ENCODE measurements at regions not wholly inside any gene's neighbourhood (a gene's known extent, or its start where the extent isn't known, plus 50 kb on each side); places are given as distances from the start of the nearest gene placed in this dataset.

DNA sequence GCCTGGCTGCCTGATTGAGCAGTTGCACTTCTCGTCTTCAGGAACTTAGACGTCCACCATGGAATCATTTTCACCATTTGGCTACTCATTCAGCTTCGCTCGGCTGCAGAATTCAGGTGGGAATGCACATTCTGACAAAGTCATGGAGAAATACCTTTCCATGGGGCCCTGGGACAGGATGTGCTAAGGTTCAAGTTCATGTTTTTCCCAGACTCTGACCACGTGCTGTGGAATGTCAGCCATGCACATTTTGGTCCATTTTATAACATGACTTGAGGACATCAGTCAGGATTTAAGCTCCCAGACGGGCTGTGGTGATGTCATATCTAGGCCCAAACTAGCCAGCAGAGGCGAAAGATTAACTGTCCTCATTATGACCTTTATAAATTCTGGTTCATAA lies 205.3 kb downstream of the TBXT start:
- TF ChIP-seq, protein P1, sequence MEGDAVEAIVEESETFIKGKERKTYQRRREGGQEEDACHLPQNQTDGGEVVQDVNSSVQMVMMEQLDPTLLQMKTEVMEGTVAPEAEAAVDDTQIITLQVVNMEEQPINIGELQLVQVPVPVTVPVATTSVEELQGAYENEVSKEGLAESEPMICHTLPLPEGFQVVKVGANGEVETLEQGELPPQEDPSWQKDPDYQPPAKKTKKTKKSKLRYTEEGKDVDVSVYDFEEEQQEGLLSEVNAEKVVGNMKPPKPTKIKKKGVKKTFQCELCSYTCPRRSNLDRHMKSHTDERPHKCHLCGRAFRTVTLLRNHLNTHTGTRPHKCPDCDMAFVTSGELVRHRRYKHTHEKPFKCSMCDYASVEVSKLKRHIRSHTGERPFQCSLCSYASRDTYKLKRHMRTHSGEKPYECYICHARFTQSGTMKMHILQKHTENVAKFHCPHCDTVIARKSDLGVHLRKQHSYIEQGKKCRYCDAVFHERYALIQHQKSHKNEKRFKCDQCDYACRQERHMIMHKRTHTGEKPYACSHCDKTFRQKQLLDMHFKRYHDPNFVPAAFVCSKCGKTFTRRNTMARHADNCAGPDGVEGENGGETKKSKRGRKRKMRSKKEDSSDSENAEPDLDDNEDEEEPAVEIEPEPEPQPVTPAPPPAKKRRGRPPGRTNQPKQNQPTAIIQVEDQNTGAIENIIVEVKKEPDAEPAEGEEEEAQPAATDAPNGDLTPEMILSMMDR (IDR thresholded peaks at IDR 0.05), result no peak
- no peaks in the 10 kb centered on the region for H3K79me2 ChIP-seq
- no peaks in the 10 kb centered on the region for H3K4me1 ChIP-seq
- no peak overlapping the region for H3K4me2 ChIP-seq (ENCODE audit: low read length)
- H2AFZ ChIP-seq, result no peak overlapping the region
- H3K27ac ChIP-seq, result no peak overlapping the region
- H3K9me3 ChIP-seq (ENCODE audit: control insufficient read depth, low read length), result no peaks in the 10 kb centered on the region
- H3K9ac ChIP-seq, result no peak overlapping the region
- H3K4me3 ChIP-seq (ENCODE audit: low read depth, low read length), result no peak overlapping the region
- no peaks in the 10 kb centered on the region for H3K36me3 ChIP-seq (ENCODE audit: control insufficient read depth, insufficient read depth, low read length)
- no peaks in the 10 kb centered on the region for H3K27me3 ChIP-seq (ENCODE audit: control insufficient read depth, insufficient read depth, low read length)

DNA sequence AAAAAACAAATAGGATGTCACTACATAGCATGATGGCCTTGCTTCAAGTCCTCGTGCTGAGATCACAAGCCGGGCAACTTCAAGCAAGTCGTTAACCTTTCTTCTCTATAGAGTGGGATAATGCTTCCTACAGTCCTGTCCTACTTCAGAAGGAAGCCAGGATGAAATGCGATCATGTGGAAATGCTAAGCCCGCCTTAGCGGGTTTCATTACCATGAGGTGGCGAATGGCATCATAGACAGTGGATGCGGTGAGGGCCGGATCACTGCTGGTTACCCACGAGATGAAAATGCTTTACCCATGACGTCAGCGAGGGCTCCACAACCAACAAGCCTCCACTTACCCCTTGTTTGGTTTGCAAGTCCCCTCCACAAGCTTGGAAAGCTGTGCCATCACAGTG lies 206.4 kb downstream of the TBXT start:
- no peaks in the 10 kb centered on the region for H3K79me2 ChIP-seq
- H2AFZ ChIP-seq, result no peak overlapping the region
- no peaks in the 10 kb centered on the region for H3K27me3 ChIP-seq (ENCODE audit: control insufficient read depth, insufficient read depth, low read length)
- no peaks in the 10 kb centered on the region for H3K9me3 ChIP-seq (ENCODE audit: control insufficient read depth, low read length)
- H3K4me2 ChIP-seq (ENCODE audit: low read length), result no peak overlapping the region
- no peaks in the 10 kb centered on the region for H3K4me1 ChIP-seq
- H3K4me3 ChIP-seq (ENCODE audit: low read depth, low read length), result no peak overlapping the region
- TF ChIP-seq, protein P1 (IDR thresholded peaks at IDR 0.05), result no peak
- H3K27ac ChIP-seq, result no peak overlapping the region
- no peak overlapping the region for H3K9ac ChIP-seq
- no peaks in the 10 kb centered on the region for H3K36me3 ChIP-seq (ENCODE audit: control insufficient read depth, insufficient read depth, low read length)

DNA sequence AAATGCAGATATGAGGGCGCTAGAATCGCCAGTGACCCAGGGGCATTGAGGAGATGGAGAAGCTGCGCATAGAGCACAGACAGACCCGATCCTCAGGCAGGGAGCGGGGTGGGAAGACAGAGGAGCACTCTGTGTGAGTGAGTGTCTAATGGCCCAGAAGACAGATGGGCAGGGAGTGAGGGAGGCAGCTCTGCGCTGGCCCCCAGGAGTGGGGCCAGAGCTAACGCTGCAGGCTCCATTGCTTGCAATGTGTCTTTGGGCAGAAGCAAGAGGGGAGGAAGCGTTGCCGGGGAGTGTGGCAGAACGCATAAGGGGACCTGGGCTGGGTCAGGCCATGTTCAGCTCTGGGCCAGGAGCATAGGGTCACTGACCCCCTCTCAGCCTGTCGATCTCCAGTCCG lies 207.0 kb downstream of the TBXT start:
- no peak overlapping the region for H3K27ac ChIP-seq
- H3K27me3 ChIP-seq (ENCODE audit: control insufficient read depth, insufficient read depth, low read length), result no peaks in the 10 kb centered on the region
- H3K9me3 ChIP-seq (ENCODE audit: control insufficient read depth, low read length), result no peaks in the 10 kb centered on the region
- no peak overlapping the region for H3K9ac ChIP-seq
- no peak overlapping the region for H3K4me3 ChIP-seq (ENCODE audit: low read depth, low read length)
- H3K36me3 ChIP-seq (ENCODE audit: control insufficient read depth, insufficient read depth, low read length), result no peaks in the 10 kb centered on the region
- H3K4me1 ChIP-seq, result no peaks in the 10 kb centered on the region
- TF ChIP-seq, protein P1 (IDR thresholded peaks at IDR 0.05), result no peak
- H2AFZ ChIP-seq, result no peak overlapping the region
- no peaks in the 10 kb centered on the region for H3K79me2 ChIP-seq
- no peak overlapping the region for H3K4me2 ChIP-seq (ENCODE audit: low read length)

DNA sequence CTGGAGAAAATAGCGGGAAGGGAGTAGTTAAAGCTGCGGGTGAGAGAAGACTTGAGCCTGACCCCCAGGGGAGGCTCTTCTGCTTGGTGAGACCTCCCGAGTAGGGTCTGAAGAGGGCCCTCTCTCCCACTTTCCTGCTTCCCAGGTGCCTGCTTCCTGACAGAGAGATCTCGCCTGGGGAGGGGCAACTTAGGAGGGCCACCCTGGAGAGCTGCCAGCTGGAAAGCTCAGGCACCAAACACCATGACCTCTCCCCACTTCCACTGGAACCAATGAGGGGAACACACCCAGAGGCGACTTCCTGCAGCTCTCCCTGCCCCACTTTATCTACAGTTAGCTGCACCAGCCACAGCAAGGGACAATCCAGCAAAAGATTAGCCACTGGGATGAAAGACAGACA lies 208.0 kb downstream of the TBXT start:
- no peak overlapping the region for H3K4me2 ChIP-seq (ENCODE audit: low read length)
- H3K27ac ChIP-seq, result no peak overlapping the region
- TF ChIP-seq, protein P1 (IDR thresholded peaks at IDR 0.05), result no peak
- no peaks in the 10 kb centered on the region for H3K27me3 ChIP-seq (ENCODE audit: control insufficient read depth, insufficient read depth, low read length)
- H3K4me3 ChIP-seq (ENCODE audit: low read depth, low read length), result no peak overlapping the region
- no peaks in the 10 kb centered on the region for H3K4me1 ChIP-seq
- no peaks in the 10 kb centered on the region for H3K79me2 ChIP-seq
- H3K9ac ChIP-seq, result no peak overlapping the region
- no peaks in the 10 kb centered on the region for H3K36me3 ChIP-seq (ENCODE audit: control insufficient read depth, insufficient read depth, low read length)
- no peaks in the 10 kb centered on the region for H3K9me3 ChIP-seq (ENCODE audit: control insufficient read depth, low read length)
- no peak overlapping the region for H2AFZ ChIP-seq

DNA sequence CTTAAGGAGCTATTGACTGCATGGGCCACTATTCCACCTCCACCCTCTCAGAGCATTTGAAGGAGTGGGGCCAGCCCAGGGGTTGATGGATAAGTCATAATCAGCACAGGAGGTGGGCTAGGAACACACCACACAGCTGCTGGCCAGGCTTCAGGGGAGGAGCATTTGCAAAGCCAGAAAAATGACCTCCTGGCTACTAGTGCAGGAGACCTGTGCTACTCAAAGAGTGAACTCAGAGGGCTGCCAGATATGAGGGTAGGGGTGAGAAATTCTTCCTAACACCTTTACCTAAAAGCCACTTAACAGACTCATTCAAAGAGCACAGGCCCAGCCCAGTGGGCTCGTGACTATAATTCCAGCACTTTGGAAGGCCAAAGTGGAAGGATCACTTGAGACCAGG lies 210.8 kb downstream of the TBXT start:
- TF ChIP-seq, protein P1 (IDR thresholded peaks at IDR 0.05), result no peak
- H2AFZ ChIP-seq, result no peak overlapping the region
- no peak overlapping the region for H3K4me2 ChIP-seq (ENCODE audit: low read length)
- H3K36me3 ChIP-seq (ENCODE audit: control insufficient read depth, insufficient read depth, low read length), result no peaks in the 10 kb centered on the region
- H3K27me3 ChIP-seq (ENCODE audit: control insufficient read depth, insufficient read depth, low read length), result no peaks in the 10 kb centered on the region
- no peaks in the 10 kb centered on the region for H3K79me2 ChIP-seq
- no peak overlapping the region for H3K4me3 ChIP-seq (ENCODE audit: low read depth, low read length)
- no peak overlapping the region for H3K27ac ChIP-seq
- H3K4me1 ChIP-seq, result no peaks in the 10 kb centered on the region
- H3K9ac ChIP-seq, result no peak overlapping the region
- no peaks in the 10 kb centered on the region for H3K9me3 ChIP-seq (ENCODE audit: control insufficient read depth, low read length)
